Renal cortex interstitium (tissue), 11 donors: ENCODE measurements at regions not wholly inside any gene's neighbourhood (a gene's known extent, or its start where the extent isn't known, plus 50 kb on each side); places are given as distances from the start of the nearest gene placed in this dataset.
"Not testable (repeated sequence)": the region's sequence is repeated elsewhere in the genome, so short reads cannot be mapped to it uniquely, and the experiment has no call there.

Experiments
- DNase-seq, 11 donors: peaks; one replicate each; pipeline ENCODE4 v3.0.0-alpha.2; 2013; ENCODE audit warnings: low read depth in 9 of 11, low spot score in 4 of 11; ENCODE audit errors: extremely low read depth in 1 of 11

- DNase-seq, result no peak
Observed at GRCh38 chr6:119832411-119832810, 482.9 kb upstream of the MAN1A1 start.

- DNase-seq, result peak in 2 of 11 donors; percentile 1 to 5
Observed at GRCh38 chr6:119830494-119831295, 481.1 kb upstream of the MAN1A1 start.

- no peak for DNase-seq
Observed at GRCh38 chr6:119830069-119830468, 480.5 kb upstream of the MAN1A1 start.

- not testable (repeated sequence) for DNase-seq
Observed at GRCh38 chr6:119829499-119829898, 479.9 kb upstream of the MAN1A1 start.

GRCh38 chr6:119829006-119829405 is 479.4 kb upstream of the MAN1A1 start:
- DNase-seq, result no peak

GRCh38 chr6:119821380-119821779 is 471.8 kb upstream of the MAN1A1 start:
- DNase-seq, result no peak

- no peak for DNase-seq
Observed at GRCh38 chr6:119818876-119819275, 469.3 kb upstream of the MAN1A1 start.

GRCh38 chr6:119814609-119815400 is 465.2 kb upstream of the MAN1A1 start:
- DNase-seq, result no peak

- DNase-seq, result no peak
Observed at GRCh38 chr6:119802464-119802863, 452.9 kb upstream of the MAN1A1 start.

GRCh38 chr6:119801056-119801455 is 451.5 kb upstream of the MAN1A1 start:
- DNase-seq, result peak in 1 of 11 donors; percentile 13

- DNase-seq, result no peak
Observed at GRCh38 chr6:119800526-119800925, 451.0 kb upstream of the MAN1A1 start.

- no peak for DNase-seq
Observed at GRCh38 chr6:119799596-119800509, 450.3 kb upstream of the MAN1A1 start.

GRCh38 chr6:119791736-119792135 is 442.2 kb upstream of the MAN1A1 start:
- no peak for DNase-seq

GRCh38 chr6:119781365-119781764 is 431.8 kb upstream of the MAN1A1 start:
- DNase-seq, result no peak

- DNase-seq, result no peak
Observed at GRCh38 chr6:119768201-119768600, 418.6 kb upstream of the MAN1A1 start.

GRCh38 chr6:119764927-119765681 is 415.5 kb upstream of the MAN1A1 start:
- no peak for DNase-seq

- DNase-seq, result no peak
Observed at GRCh38 chr6:119760046-119760445, 410.5 kb upstream of the MAN1A1 start.

- DNase-seq, result no peak
Observed at GRCh38 chr6:119758385-119758784, 408.8 kb upstream of the MAN1A1 start.

GRCh38 chr6:119757467-119757866 is 407.9 kb upstream of the MAN1A1 start:
- no peak for DNase-seq
